ENCODE measurements at regions not wholly inside any gene's neighbourhood (a gene's known extent, or its start where the extent isn't known, plus 50 kb on each side); places are given as distances from the start of the nearest gene placed in this dataset.

DNA sequence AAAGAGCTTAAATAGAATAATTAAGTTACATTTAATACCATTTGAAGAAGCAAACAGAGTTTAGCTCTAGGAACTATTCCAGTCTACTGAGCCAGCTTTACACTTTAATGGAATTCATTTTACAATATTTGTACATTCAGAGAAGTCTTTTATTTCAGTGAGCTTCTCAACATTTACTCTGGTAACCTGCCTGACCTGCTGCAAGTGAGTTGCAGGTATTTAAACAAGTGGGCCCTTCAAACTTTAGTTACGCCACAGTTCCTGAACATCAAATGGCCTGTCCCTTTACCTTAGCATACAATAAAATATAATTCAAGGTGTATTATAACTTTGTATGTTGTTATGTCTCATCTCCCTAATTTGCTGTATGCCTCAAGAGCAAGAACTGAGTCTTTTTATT, 121.6 kb upstream of the SEMA3C start:
- TF ChIP-seq, protein P1, sequence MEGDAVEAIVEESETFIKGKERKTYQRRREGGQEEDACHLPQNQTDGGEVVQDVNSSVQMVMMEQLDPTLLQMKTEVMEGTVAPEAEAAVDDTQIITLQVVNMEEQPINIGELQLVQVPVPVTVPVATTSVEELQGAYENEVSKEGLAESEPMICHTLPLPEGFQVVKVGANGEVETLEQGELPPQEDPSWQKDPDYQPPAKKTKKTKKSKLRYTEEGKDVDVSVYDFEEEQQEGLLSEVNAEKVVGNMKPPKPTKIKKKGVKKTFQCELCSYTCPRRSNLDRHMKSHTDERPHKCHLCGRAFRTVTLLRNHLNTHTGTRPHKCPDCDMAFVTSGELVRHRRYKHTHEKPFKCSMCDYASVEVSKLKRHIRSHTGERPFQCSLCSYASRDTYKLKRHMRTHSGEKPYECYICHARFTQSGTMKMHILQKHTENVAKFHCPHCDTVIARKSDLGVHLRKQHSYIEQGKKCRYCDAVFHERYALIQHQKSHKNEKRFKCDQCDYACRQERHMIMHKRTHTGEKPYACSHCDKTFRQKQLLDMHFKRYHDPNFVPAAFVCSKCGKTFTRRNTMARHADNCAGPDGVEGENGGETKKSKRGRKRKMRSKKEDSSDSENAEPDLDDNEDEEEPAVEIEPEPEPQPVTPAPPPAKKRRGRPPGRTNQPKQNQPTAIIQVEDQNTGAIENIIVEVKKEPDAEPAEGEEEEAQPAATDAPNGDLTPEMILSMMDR (IDR thresholded peaks at IDR 0.05): no peak
- TF ChIP-seq, protein P2, sequence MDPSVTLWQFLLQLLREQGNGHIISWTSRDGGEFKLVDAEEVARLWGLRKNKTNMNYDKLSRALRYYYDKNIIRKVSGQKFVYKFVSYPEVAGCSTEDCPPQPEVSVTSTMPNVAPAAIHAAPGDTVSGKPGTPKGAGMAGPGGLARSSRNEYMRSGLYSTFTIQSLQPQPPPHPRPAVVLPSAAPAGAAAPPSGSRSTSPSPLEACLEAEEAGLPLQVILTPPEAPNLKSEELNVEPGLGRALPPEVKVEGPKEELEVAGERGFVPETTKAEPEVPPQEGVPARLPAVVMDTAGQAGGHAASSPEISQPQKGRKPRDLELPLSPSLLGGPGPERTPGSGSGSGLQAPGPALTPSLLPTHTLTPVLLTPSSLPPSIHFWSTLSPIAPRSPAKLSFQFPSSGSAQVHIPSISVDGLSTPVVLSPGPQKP (IDR thresholded peaks at IDR 0.05; ENCODE audit: low read depth, low read length): no peak
- TF ChIP-seq, protein P3, sequence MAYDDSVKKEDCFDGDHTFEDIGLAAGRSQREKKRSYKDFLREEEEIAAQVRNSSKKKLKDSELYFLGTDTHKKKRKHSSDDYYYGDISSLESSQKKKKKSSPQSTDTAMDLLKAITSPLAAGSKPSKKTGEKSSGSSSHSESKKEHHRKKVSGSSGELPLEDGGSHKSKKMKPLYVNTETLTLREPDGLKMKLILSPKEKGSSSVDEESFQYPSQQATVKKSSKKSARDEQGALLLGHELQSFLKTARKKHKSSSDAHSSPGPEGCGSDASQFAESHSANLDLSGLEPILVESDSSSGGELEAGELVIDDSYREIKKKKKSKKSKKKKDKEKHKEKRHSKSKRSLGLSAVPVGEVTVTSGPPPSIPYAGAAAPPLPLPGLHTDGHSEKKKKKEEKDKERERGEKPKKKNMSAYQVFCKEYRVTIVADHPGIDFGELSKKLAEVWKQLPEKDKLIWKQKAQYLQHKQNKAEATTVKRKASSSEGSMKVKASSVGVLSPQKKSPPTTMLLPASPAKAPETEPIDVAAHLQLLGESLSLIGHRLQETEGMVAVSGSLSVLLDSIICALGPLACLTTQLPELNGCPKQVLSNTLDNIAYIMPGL (CRISPR knock-in tag; IDR thresholded peaks at IDR 0.05; ENCODE audit: borderline replicate concordance): no peak
- TF ChIP-seq, protein P4, sequence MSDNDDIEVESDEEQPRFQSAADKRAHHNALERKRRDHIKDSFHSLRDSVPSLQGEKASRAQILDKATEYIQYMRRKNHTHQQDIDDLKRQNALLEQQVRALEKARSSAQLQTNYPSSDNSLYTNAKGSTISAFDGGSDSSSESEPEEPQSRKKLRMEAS (IDR thresholded peaks at IDR 0.05): no peak
- no peak for TF ChIP-seq HEYL (CRISPR knock-in tag; IDR thresholded peaks at IDR 0.05)
- no peak for TF ChIP-seq POLR2A (IDR thresholded peaks at IDR 0.05; ENCODE audit: low read length)
- TF ChIP-seq RCOR1 (IDR thresholded peaks at IDR 0.05; ENCODE audit: low read depth, low read length): no peak
- TF ChIP-seq SMC3 (IDR thresholded peaks at IDR 0.05): no peak
- TF ChIP-seq ESRRA (IDR thresholded peaks at IDR 0.05; ENCODE audit: borderline replicate concordance, low read length): no peak
- TF ChIP-seq RAD21 (conservative IDR thresholded peaks at IDR 0.05 in 1 of 2, IDR thresholded peaks at IDR 0.05 in 1 of 2): no peak
- TF ChIP-seq EP300 (IDR thresholded peaks at IDR 0.05): no peak
